ENCODE measurements at regions not wholly inside any gene's neighbourhood (a gene's known extent, or its start where the extent isn't known, plus 50 kb on each side); places are given as distances from the start of the nearest gene placed in this dataset.
"Not testable (repeated sequence)": the region's sequence is repeated elsewhere in the genome, so short reads cannot be mapped to it uniquely, and the experiment has no call there.

GRCh38 chr6:119728220-119728750 lies 378.7 kb upstream of the MAN1A1 start:
- H3K4me1 ChIP-seq (ENCODE audit: control insufficient read depth in 1 of 2, insufficient read depth in 2 of 2, low read depth in 1 of 2, low read length in 1 of 2) = no peaks in the 10 kb centered on the region
- CTCF ChIA-PET = no interaction called here
- H3K27me3 ChIP-seq (ENCODE audit: insufficient read depth) = no peaks in the 10 kb centered on the region
- H3K9me2 ChIP-seq = no peaks in the 10 kb centered on the region
- H3K4me2 ChIP-seq = no peak overlapping the region
- no peaks in the 10 kb centered on the region for H4K20me1 ChIP-seq (ENCODE audit: insufficient read depth)
- no peak overlapping the region for H3K4me3 ChIP-seq (ENCODE audit: low read depth in 2 of 2, low read length in 1 of 2)
- H2AFZ ChIP-seq (ENCODE audit: low read depth) = no peak overlapping the region
- WGBS (ENCODE audit: low lambda C conversion rate) = 76% methylated on average over 7 of the region's 7 CpGs
- no peaks in the 10 kb centered on the region for H3K79me2 ChIP-seq (ENCODE audit: insufficient read depth)
- DNase-seq = no peak
- no peak overlapping the region for H3K9ac ChIP-seq
- H3K27ac ChIP-seq (ENCODE audit: low read depth in 2 of 2, low read length in 1 of 2) = no peak overlapping the region
- no peaks in the 10 kb centered on the region for H3F3A ChIP-seq (replicated peaks; ENCODE audit: insufficient read depth)
- H3K9me3 ChIP-seq = peaks cover 5% of the 10 kb centered on the region; the same call in 1 of the 2 replicates
- TF ChIP-seq CHD2 (IDR thresholded peaks at IDR 0.05; ENCODE audit: low read length, partially characterized antibody) = no peak
- no peaks in the 10 kb centered on the region for H3K36me3 ChIP-seq (replicated peaks in 1 of 2; ENCODE audit: control insufficient read depth in 1 of 2, insufficient read depth in 2 of 2, low read length in 1 of 2)
- POLR2A ChIA-PET = no interaction called here

GRCh38 chr6:119727504-119728219 lies 378.1 kb upstream of the MAN1A1 start:
- Histone ChIP-seq H3K27ac (ENCODE audit: low read depth in 2 of 2, low read length in 1 of 2) (no peak overlapping the region), H3K36me3 (replicated peaks in 1 of 2; ENCODE audit: control insufficient read depth in 1 of 2, insufficient read depth in 2 of 2, low read length in 1 of 2) (no peaks in the 10 kb centered on the region), H3K9ac (no peak overlapping the region), H3K4me2 (no peak overlapping the region), H3K27me3 (ENCODE audit: insufficient read depth) (no peaks in the 10 kb centered on the region), H4K20me1 (ENCODE audit: insufficient read depth) (no peaks in the 10 kb centered on the region), H3K9me2 (no peaks in the 10 kb centered on the region), H3K9me3 (peaks cover 5% of the 10 kb centered on the region; the same call in 1 of the 2 replicates), H2AFZ (ENCODE audit: low read depth) (no peak overlapping the region), H3K4me1 (ENCODE audit: control insufficient read depth in 1 of 2, insufficient read depth in 2 of 2, low read depth in 1 of 2, low read length in 1 of 2) (no peaks in the 10 kb centered on the region), H3K4me3 (ENCODE audit: low read depth in 2 of 2, low read length in 1 of 2) (no peak overlapping the region), H3K79me2 (ENCODE audit: insufficient read depth) (no peaks in the 10 kb centered on the region), H3F3A (replicated peaks; ENCODE audit: insufficient read depth) (no peaks in the 10 kb centered on the region)
- 75% methylated on average over 2 of the region's 3 CpGs for WGBS (ENCODE audit: low lambda C conversion rate)
- POLR2A ChIA-PET = no interaction called here
- TF ChIP-seq FOSL2 (IDR thresholded peaks at IDR 0.05; ENCODE audit: borderline replicate concordance, low read depth) (no peak), ZBTB33 (IDR thresholded peaks at IDR 0.05; ENCODE audit: borderline replicate concordance, low read depth) (no peak), NFIC (IDR thresholded peaks at IDR 0.05; ENCODE audit: borderline replicate concordance) (no peak), TCF12 (IDR thresholded peaks at IDR 0.05) (no peak), MEF2A (IDR thresholded peaks at IDR 0.05; ENCODE audit: borderline replicate concordance, low read depth) (no peak), EZH2phosphoT487 (IDR thresholded peaks at IDR 0.05; ENCODE audit: borderline replicate concordance, low read depth) (no peak)
- CTCF ChIA-PET = interaction anchor here (0.7 kb wide), 1 partner anchor 13 kb away, joined by 3 read pairs; no protein-coding TSS in a partner anchor
- DNase-seq = no peak

GRCh38 chr6:119726912-119727311 lies 377.4 kb upstream of the MAN1A1 start:
- DNase-seq; POLR2A ChIA-PET; H3F3A ChIP-seq (replicated peaks; ENCODE audit: insufficient read depth); H3K36me3 ChIP-seq (replicated peaks in 1 of 2; ENCODE audit: control insufficient read depth in 1 of 2, insufficient read depth in 2 of 2, low read length in 1 of 2); H3K79me2 ChIP-seq (ENCODE audit: insufficient read depth); H3K9ac ChIP-seq; H3K4me3 ChIP-seq (ENCODE audit: low read depth in 2 of 2, low read length in 1 of 2); H2AFZ ChIP-seq (ENCODE audit: low read depth); H3K4me2 ChIP-seq; H3K9me3 ChIP-seq; H4K20me1 ChIP-seq (ENCODE audit: insufficient read depth); H3K27me3 ChIP-seq (ENCODE audit: insufficient read depth); H3K27ac ChIP-seq (ENCODE audit: low read depth in 2 of 2, low read length in 1 of 2); H3K4me1 ChIP-seq (ENCODE audit: control insufficient read depth in 1 of 2, insufficient read depth in 2 of 2, low read depth in 1 of 2, low read length in 1 of 2); H3K9me2 ChIP-seq: not testable (repeated sequence)
- CTCF ChIA-PET = interaction anchor here (0.7 kb wide), 2 partner anchors 14 to 1711 kb away, joined by 3 read pairs; no protein-coding TSS in a partner anchor
